Hepatocyte (in vitro differentiated cells): ENCODE measurements at regions not wholly inside any gene's neighbourhood (a gene's known extent, or its start where the extent isn't known, plus 50 kb on each side); places are given as distances from the start of the nearest gene placed in this dataset.

Experiments used
- DNase-seq: peaks from one replicate; pipeline ENCODE4 v3.0.0-alpha.2; 2016; ENCODE audit warnings: low spot score
- H2AFZ ChIP-seq: fragments of 200-600 bp; sonication (generic); 2 replicates; pipeline ENCODE4 v1.6.0; 2016; ENCODE audit warnings: antibody characterized with exemption, mild to moderate bottlenecking
- H3K27ac ChIP-seq: fragments of 200-600 bp; sonication (generic); 2 replicates; pipeline ENCODE4 v1.5.1; 2016; ENCODE audit warnings: mild to moderate bottlenecking
- H3K27me3 ChIP-seq: fragments of 200-600 bp; sonication (generic); 2 replicates; pipeline ENCODE4 v1.6.1; 2016
- H3K36me3 ChIP-seq: fragments of 200-600 bp; sonication (generic); replicated peaks from 2 replicates; pipeline ENCODE4 v1.5.1; 2016; ENCODE audit warnings: low read depth; ENCODE audit not compliant: insufficient read depth
- H3K4me1 ChIP-seq: fragments of 200-600 bp; sonication (generic); 2 replicates; pipeline ENCODE4 v1.5.1; 2016; ENCODE audit warnings: mild to moderate bottlenecking, moderate library complexity; ENCODE audit not compliant: insufficient read depth
- H3K4me2 ChIP-seq: fragments of 200-600 bp; sonication (generic); 2 replicates; pipeline ENCODE4 v1.6.0; 2016
- H3K4me3 ChIP-seq: fragments of 200-600 bp; sonication (generic); 2 replicates; pipeline ENCODE4 v1.5.1; 2016; ENCODE audit warnings: mild to moderate bottlenecking
- H3K79me2 ChIP-seq: fragments of 200-600 bp; sonication (generic); 2 replicates; pipeline ENCODE4 v1.6.0; 2017; ENCODE audit warnings: mild to moderate bottlenecking
- H3K9me2 ChIP-seq: fragments of 200-600 bp; sonication (generic); replicated peaks from 2 replicates; pipeline ENCODE4 v1.6.0; 2017; ENCODE audit warnings: mild to moderate bottlenecking; ENCODE audit not compliant: insufficient read depth
- H3K9me3 ChIP-seq: fragments of 200-600 bp; sonication (generic); 2 replicates; pipeline ENCODE4 v1.5.1; 2016; ENCODE audit warnings: low read depth, mild to moderate bottlenecking
- H4K20me1 ChIP-seq: fragments of 200-600 bp; sonication (generic); 2 replicates; pipeline ENCODE4 v1.6.0; 2016; ENCODE audit warnings: mild to moderate bottlenecking; ENCODE audit not compliant: insufficient read depth, poor library complexity, severe bottlenecking
- CTCF ChIP-seq: fragments of 200-600 bp; sonication (generic); IDR thresholded peaks from 2 replicates; pipeline ENCODE4 v1.5.1; 2016; ENCODE audit warnings: antibody characterized with exemption, mild to moderate bottlenecking; ENCODE audit not compliant: poor library complexity
- EZH2 ChIP-seq: fragments of 200-600 bp; sonication (generic); IDR thresholded peaks from 2 replicates; pipeline ENCODE4 v1.6.1; 2016; ENCODE audit warnings: antibody characterized with exemption, mild to moderate bottlenecking, borderline replicate concordance
- EZH2phosphoT487 ChIP-seq: fragments of 200-600 bp; sonication (generic); IDR thresholded peaks from one replicate; pipeline ENCODE4 v1.6.1; 2018; ENCODE audit warnings: antibody characterized with exemption, mild to moderate bottlenecking, low read depth, moderate library complexity; ENCODE audit not compliant: unreplicated experiment, severe bottlenecking
- WGBS: methylation state at CpG from one replicate; pipeline ENCODE4 v1.1.6; 2016; ENCODE audit warnings: low lambda C conversion rate; ENCODE audit errors: missing lambda C conversion rate; 5-methylcytosine and 5-hydroxymethylcytosine counted together

GRCh38 chr12:58521152-58521551 lies 399.2 kb downstream of the LRIG3 start:
- TF ChIP-seq CTCF (no peak), EZH2phosphoT487 (no peak), EZH2 (no peak)
- Histone ChIP-seq H3K9me2 (no peaks in the 10 kb centered on the region), H3K27me3 (no peaks in the 10 kb centered on the region), H3K4me2 (no peak overlapping the region), H4K20me1 (no peaks in the 10 kb centered on the region), H3K79me2 (no peaks in the 10 kb centered on the region), H3K36me3 (no peaks in the 10 kb centered on the region), H3K4me3 (no peak overlapping the region), H3K27ac (no peak overlapping the region), H2AFZ (no peak overlapping the region), H3K4me1 (no peaks in the 10 kb centered on the region), H3K9me3 (no peaks in the 10 kb centered on the region)
- no peak for DNase-seq
- WGBS: 96% methylated on average over 2 of the region's 2 CpGs

- TF ChIP-seq EZH2: no peak
- no peak for TF ChIP-seq EZH2phosphoT487
- TF ChIP-seq CTCF: no peak
- H3K4me2 ChIP-seq: no peak overlapping the region
- H3K4me3 ChIP-seq: no peak overlapping the region
Measured at GRCh38 chr12:58521796-58522195, 398.5 kb downstream of the LRIG3 start.

GRCh38 chr12:58523360-58523759 lies 396.9 kb downstream of the LRIG3 start:
- H4K20me1 ChIP-seq: no peaks in the 10 kb centered on the region
- H3K27ac ChIP-seq: no peak overlapping the region
- no peaks in the 10 kb centered on the region for H3K79me2 ChIP-seq
- DNase-seq: no peak
- H3K4me3 ChIP-seq: no peak overlapping the region
- H3K36me3 ChIP-seq: no peaks in the 10 kb centered on the region
- TF ChIP-seq CTCF (no peak), EZH2phosphoT487 (no peak), EZH2 (no peak)
- H3K4me2 ChIP-seq: no peak overlapping the region
- H3K9me2 ChIP-seq: no peaks in the 10 kb centered on the region
- H3K9me3 ChIP-seq: no peaks in the 10 kb centered on the region
- no peaks in the 10 kb centered on the region for H3K27me3 ChIP-seq
- no peak overlapping the region for H2AFZ ChIP-seq
- H3K4me1 ChIP-seq: no peaks in the 10 kb centered on the region

More at GRCh38 chr12:58521796-58522195, 398.5 kb downstream of the LRIG3 start:
- H3K79me2 ChIP-seq: no peaks in the 10 kb centered on the region
- no peaks in the 10 kb centered on the region for H3K36me3 ChIP-seq
- no peaks in the 10 kb centered on the region for H3K9me2 ChIP-seq
- 89% methylated on average over 1 of the region's 1 CpG for WGBS
- no peak overlapping the region for H2AFZ ChIP-seq
- no peaks in the 10 kb centered on the region for H3K27me3 ChIP-seq
- H3K27ac ChIP-seq: no peak overlapping the region
- no peaks in the 10 kb centered on the region for H3K4me1 ChIP-seq
- H3K9me3 ChIP-seq: no peaks in the 10 kb centered on the region
- no peaks in the 10 kb centered on the region for H4K20me1 ChIP-seq
- no peak for DNase-seq

GRCh38 chr12:58528271-58528670 lies 392.0 kb downstream of the LRIG3 start:
- H2AFZ ChIP-seq: no peak overlapping the region
- no peaks in the 10 kb centered on the region for H3K27me3 ChIP-seq
- H4K20me1 ChIP-seq: no peaks in the 10 kb centered on the region
- WGBS: 0% methylated on average over 1 of the region's 1 CpG
- no peaks in the 10 kb centered on the region for H3K9me2 ChIP-seq
- H3K4me1 ChIP-seq: no peaks in the 10 kb centered on the region
- no peaks in the 10 kb centered on the region for H3K9me3 ChIP-seq
- H3K36me3 ChIP-seq: no peaks in the 10 kb centered on the region
- no peak for DNase-seq
- H3K4me3 ChIP-seq: no peak overlapping the region
- no peak overlapping the region for H3K4me2 ChIP-seq
- no peak for TF ChIP-seq EZH2phosphoT487
- no peak for TF ChIP-seq EZH2
- TF ChIP-seq CTCF: no peak
- H3K27ac ChIP-seq: no peak overlapping the region
- no peaks in the 10 kb centered on the region for H3K79me2 ChIP-seq
